Sigmoid colon (tissue), 4 donors: ENCODE measurements at regions not wholly inside any gene's neighbourhood (a gene's known extent, or its start where the extent isn't known, plus 50 kb on each side); places are given as distances from the start of the nearest gene placed in this dataset.

Experiments used
- EP300 ChIP-seq, 4 donors: sonication (generic); formaldehyde crosslinking; IDR thresholded peaks; one replicate each; pipeline ENCODE4 v1.6.1; 2017; ENCODE audit warnings: antibody characterized with exemption in 4 of 4
- POLR2A ChIP-seq, 2 donors: fragments of 450-650 bp; IDR thresholded peaks; one replicate each; pipeline ENCODE4 v1.6.1; 2016; ENCODE audit warnings: antibody characterized with exemption in 2 of 2, mild to moderate bottlenecking in 2 of 2, moderate library complexity in 2 of 2
- TF ChIP-seq, protein P1 (sequence below), 4 experiments: fragments of 450-650 bp in 3 of 4; fragments of 200-600 bp in 1 of 4; IDR thresholded peaks; one replicate each; pipeline ENCODE4 v1.5.1; 2016 to 2019; ENCODE audit warnings: antibody characterized with exemption in 4 of 4, mild to moderate bottlenecking in 3 of 4, moderate library complexity in 2 of 4

DNA sequence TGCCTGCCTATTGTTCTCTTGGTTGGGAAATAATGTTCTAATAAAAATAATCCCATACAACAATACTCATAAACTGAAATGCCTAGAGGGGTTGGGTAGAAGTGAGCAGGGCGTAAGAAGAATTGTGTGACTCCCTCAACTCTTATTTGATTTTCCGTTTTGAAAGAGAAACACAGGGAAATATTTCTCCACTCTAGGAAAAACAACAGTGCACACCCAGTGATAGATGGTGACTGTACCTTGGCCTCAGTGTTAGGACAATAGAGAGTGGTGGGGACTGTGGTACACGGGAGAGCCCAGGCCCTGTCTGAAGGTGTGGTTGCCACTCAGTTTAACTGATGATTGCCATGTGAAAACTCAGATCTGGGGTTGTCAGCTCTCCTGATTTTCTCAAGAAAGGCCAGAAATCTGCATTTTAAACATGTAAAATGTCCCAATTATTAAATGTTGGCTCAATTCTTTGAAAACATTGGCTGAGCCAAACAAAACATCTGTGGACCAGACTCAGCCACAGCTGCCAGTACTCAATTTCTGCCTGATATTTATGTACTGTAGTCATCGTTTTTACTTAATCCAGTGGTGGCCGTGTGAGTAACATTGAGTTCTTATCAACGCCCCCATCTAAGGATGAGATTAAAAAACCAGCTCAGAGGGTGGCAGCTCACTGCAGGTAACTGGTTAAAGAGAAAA, 103.8 kb upstream of the ZNF618 start:
- TF ChIP-seq, protein P1, sequence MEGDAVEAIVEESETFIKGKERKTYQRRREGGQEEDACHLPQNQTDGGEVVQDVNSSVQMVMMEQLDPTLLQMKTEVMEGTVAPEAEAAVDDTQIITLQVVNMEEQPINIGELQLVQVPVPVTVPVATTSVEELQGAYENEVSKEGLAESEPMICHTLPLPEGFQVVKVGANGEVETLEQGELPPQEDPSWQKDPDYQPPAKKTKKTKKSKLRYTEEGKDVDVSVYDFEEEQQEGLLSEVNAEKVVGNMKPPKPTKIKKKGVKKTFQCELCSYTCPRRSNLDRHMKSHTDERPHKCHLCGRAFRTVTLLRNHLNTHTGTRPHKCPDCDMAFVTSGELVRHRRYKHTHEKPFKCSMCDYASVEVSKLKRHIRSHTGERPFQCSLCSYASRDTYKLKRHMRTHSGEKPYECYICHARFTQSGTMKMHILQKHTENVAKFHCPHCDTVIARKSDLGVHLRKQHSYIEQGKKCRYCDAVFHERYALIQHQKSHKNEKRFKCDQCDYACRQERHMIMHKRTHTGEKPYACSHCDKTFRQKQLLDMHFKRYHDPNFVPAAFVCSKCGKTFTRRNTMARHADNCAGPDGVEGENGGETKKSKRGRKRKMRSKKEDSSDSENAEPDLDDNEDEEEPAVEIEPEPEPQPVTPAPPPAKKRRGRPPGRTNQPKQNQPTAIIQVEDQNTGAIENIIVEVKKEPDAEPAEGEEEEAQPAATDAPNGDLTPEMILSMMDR (IDR thresholded peaks at IDR 0.05), result no peak
- TF ChIP-seq EP300 (IDR thresholded peaks at IDR 0.05) (no peak), POLR2A (IDR thresholded peaks at IDR 0.05) (no peak)
